ENCODE measurements at regions not wholly inside any gene's neighbourhood (a gene's known extent, or its start where the extent isn't known, plus 50 kb on each side); places are given as distances from the start of the nearest gene placed in this dataset.

DNA sequence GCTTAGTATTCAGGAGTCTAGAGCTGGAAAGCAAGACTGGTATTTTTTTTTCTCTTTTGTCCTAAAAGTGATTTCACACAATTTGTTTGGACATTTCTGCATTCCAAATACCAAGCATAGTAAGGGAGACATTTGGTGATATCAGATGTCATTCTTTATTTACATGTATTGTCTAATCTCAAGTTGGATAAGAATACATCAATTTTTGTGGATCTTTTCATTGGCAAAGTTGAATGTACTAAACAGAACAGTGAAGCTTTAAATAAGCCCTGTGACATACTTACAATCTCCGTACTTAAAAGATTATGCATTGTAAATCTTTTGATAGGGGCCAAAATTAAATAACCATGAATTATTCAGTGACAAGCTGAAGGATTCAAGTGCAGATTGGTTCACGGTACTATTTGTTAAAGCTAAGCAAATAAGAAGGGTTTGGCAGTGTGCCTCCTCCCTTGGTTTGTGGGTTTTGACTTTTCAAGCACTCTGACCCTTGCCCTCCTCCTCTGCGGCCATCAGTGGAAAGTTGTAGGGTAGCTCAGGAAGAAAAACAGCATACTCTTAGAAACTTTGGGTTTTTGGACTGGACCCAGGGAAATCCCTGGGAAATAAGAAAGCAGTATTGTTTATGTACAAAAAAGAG, 663.7 kb downstream of the ADGRL2 start:
- DNase-seq (ENCODE audit: low read depth): no peak

DNA sequence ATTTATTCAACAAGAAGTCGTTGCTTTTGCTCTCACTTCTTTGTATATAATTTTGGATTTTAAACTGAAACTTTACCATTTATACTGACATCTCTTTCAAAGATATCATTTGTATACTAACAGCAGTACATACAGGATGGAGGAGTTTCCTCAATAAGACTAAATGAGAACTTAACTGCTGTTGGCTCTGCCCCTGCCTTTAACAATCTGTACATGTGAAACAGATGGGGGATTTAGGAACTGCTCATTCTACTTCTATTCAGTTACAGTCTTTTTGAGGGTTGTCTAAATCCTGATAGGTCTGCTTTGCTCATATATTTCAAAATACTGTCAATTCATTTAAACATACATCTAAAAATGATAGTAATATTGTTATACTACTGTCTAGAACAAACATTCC, 663.2 kb downstream of the ADGRL2 start:
- DNase-seq (ENCODE audit: low read depth): no peak
- TF ChIP-seq, protein P1, sequence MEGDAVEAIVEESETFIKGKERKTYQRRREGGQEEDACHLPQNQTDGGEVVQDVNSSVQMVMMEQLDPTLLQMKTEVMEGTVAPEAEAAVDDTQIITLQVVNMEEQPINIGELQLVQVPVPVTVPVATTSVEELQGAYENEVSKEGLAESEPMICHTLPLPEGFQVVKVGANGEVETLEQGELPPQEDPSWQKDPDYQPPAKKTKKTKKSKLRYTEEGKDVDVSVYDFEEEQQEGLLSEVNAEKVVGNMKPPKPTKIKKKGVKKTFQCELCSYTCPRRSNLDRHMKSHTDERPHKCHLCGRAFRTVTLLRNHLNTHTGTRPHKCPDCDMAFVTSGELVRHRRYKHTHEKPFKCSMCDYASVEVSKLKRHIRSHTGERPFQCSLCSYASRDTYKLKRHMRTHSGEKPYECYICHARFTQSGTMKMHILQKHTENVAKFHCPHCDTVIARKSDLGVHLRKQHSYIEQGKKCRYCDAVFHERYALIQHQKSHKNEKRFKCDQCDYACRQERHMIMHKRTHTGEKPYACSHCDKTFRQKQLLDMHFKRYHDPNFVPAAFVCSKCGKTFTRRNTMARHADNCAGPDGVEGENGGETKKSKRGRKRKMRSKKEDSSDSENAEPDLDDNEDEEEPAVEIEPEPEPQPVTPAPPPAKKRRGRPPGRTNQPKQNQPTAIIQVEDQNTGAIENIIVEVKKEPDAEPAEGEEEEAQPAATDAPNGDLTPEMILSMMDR (conservative IDR thresholded peaks at IDR 0.05; ENCODE audit: low read depth, low read length): no peak
- no peak overlapping the region for H3K4me3 ChIP-seq (ENCODE audit: low read depth, low read length)

More for the DNA sequence above, 663.7 kb downstream of the ADGRL2 start:
- no peak overlapping the region for H3K4me3 ChIP-seq (ENCODE audit: low read depth, low read length)
- TF ChIP-seq, protein P1 (conservative IDR thresholded peaks at IDR 0.05; ENCODE audit: low read depth, low read length): no peak

DNA sequence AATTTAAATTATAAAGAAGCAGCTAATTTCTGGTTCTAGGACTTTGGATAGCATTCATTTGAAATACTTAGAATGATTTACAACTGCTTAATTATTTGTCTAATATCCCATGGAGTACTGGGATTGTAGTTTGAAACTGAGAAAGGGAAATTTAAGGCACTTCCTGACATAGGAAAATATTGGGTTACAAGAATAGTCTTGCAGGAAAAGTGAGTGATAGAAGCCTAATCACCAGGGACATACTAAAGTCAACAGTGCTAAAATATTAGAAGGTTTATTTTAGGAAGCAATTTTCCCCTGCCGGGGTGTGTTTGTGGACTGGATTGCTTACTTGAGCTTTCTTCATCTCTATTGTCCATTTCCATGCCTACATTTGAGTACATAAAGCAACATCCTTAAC, 661.6 kb downstream of the ADGRL2 start:
- DNase-seq (ENCODE audit: low read depth): no peak

GRCh38 chr1:82455342-82455741, 654.6 kb downstream of the ADGRL2 start:
- no peak for DNase-seq (ENCODE audit: low read depth)
- no peak overlapping the region for H3K4me3 ChIP-seq (ENCODE audit: low read depth, low read length)
- TF ChIP-seq, protein P1 (conservative IDR thresholded peaks at IDR 0.05; ENCODE audit: low read depth, low read length): no peak

More for the DNA sequence above, 661.6 kb downstream of the ADGRL2 start:
- TF ChIP-seq, protein P1 (conservative IDR thresholded peaks at IDR 0.05; ENCODE audit: low read depth, low read length): no peak
- no peak overlapping the region for H3K4me3 ChIP-seq (ENCODE audit: low read depth, low read length)

GRCh38 chr1:82454431-82454830, 653.7 kb downstream of the ADGRL2 start:
- no peak overlapping the region for H3K4me3 ChIP-seq (ENCODE audit: low read depth, low read length)
- TF ChIP-seq, protein P1 (conservative IDR thresholded peaks at IDR 0.05; ENCODE audit: low read depth, low read length): no peak
- DNase-seq (ENCODE audit: low read depth): no peak

- DNase-seq (ENCODE audit: low read depth): peak; percentile 58
- TF ChIP-seq, protein P1 (conservative IDR thresholded peaks at IDR 0.05; ENCODE audit: low read depth, low read length): no peak
- no peak overlapping the region for H3K4me3 ChIP-seq (ENCODE audit: low read depth, low read length)
Measured at GRCh38 chr1:82453511-82454185, 652.9 kb downstream of the ADGRL2 start.

DNA sequence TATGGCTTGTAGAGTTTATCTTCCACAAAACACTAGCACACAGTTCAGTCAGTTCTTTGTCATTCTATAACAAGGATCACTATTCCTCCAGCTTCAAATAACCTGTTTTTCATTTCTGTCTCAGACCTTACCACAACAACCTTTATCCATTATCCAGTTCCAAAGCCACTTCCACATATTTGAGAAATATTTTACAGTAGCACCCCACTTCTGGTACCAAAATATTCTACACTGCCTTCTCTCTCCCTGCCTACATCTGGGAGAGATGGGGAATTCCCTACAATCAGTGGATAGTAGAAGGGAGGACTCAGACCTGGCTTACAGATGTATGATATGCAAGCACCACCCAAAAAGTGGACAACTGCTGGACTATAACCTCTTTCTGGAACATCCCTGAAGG, 651.4 kb downstream of the ADGRL2 start:
- DNase-seq (ENCODE audit: low read depth): no peak
- H3K4me3 ChIP-seq (ENCODE audit: low read depth, low read length): no peak overlapping the region
- TF ChIP-seq, protein P1 (conservative IDR thresholded peaks at IDR 0.05; ENCODE audit: low read depth, low read length): no peak

Data from epithelial cell of proximal tubule (primary cell).